GM06990 (cell line): ENCODE measurements at regions not wholly inside any gene's neighbourhood (a gene's known extent, or its start where the extent isn't known, plus 50 kb on each side); places are given as distances from the start of the nearest gene placed in this dataset.
"Not testable (repeated sequence)": the region's sequence is repeated elsewhere in the genome, so short reads cannot be mapped to it uniquely, and the experiment has no call there.

Source experiments
- DNase-seq: peaks from one replicate; pipeline ENCODE4 v3.0.0-alpha.2; 2011; ENCODE audit not compliant: insufficient read length; ENCODE audit errors: extremely low read depth
- H3K27me3 ChIP-seq: replicated peaks from 2 replicates; pipeline ENCODE4 v1.6.0; 2011; ENCODE audit warnings: low read length; ENCODE audit not compliant: control insufficient read depth, insufficient read depth
- H3K36me3 ChIP-seq: 2 replicates; pipeline ENCODE4 v1.5.1; 2011; ENCODE audit warnings: low read length; ENCODE audit not compliant: control insufficient read depth, insufficient read depth
- H3K4me3 ChIP-seq: replicated peaks from 2 replicates; pipeline ENCODE4 v1.5.1; 2011; ENCODE audit warnings: low read depth, mild to moderate bottlenecking, control low read depth, low read length
- CTCF ChIP-seq: IDR thresholded peaks from 2 replicates; pipeline ENCODE4 v1.5.1; 2011; ENCODE audit warnings: low read length, control low read depth, mild to moderate bottlenecking, inconsistent platforms; ENCODE audit not compliant: insufficient read depth, poor library complexity, severe bottlenecking

- no peaks in the 10 kb centered on the region for H3K36me3 ChIP-seq
- no peak for TF ChIP-seq CTCF
- no peak for DNase-seq
These were observed 76.2 kb upstream of the SOX11 start for GRCh38 chr2:5616019-5616418.

GRCh38 chr2:5617358-5617757 is 74.8 kb upstream of the SOX11 start:
- TF ChIP-seq CTCF, result no peak
- no peak for DNase-seq
- Histone ChIP-seq H3K27me3 (no peaks in the 10 kb centered on the region), H3K36me3 (no peaks in the 10 kb centered on the region), H3K4me3 (no peak overlapping the region)

More at GRCh38 chr2:5616019-5616418, 76.2 kb upstream of the SOX11 start:
- Histone ChIP-seq H3K27me3 (no peaks in the 10 kb centered on the region), H3K4me3 (no peak overlapping the region)

GRCh38 chr2:5617796-5618195 is 74.4 kb upstream of the SOX11 start:
- no peak for TF ChIP-seq CTCF
- Histone ChIP-seq H3K36me3 (no peaks in the 10 kb centered on the region), H3K4me3 (no peak overlapping the region), H3K27me3 (no peaks in the 10 kb centered on the region)
- no peak for DNase-seq

GRCh38 chr2:5618271-5618670 is 73.9 kb upstream of the SOX11 start:
- Histone ChIP-seq H3K27me3 (no peaks in the 10 kb centered on the region), H3K4me3 (no peak overlapping the region), H3K36me3 (no peaks in the 10 kb centered on the region)
- no peak for TF ChIP-seq CTCF
- DNase-seq, result no peak

- not testable (repeated sequence) for DNase-seq, H3K36me3 ChIP-seq, H3K27me3 ChIP-seq, H3K4me3 ChIP-seq
These were observed 66.6 kb upstream of the SOX11 start for GRCh38 chr2:5625556-5626065.

GRCh38 chr2:5628484-5628883 is 63.7 kb upstream of the SOX11 start:
- not testable (repeated sequence) for H3K27me3 ChIP-seq, DNase-seq, H3K4me3 ChIP-seq, H3K36me3 ChIP-seq

GRCh38 chr2:5629510-5629909 is 62.7 kb upstream of the SOX11 start:
- not testable (repeated sequence) for H3K27me3 ChIP-seq, DNase-seq, H3K36me3 ChIP-seq, H3K4me3 ChIP-seq

GRCh38 chr2:5637051-5637450 is 55.1 kb upstream of the SOX11 start:
- H3K27me3 ChIP-seq, H3K4me3 ChIP-seq, H3K36me3 ChIP-seq, DNase-seq: not testable (repeated sequence)
